GM12874 (cell line): ENCODE measurements at regions not wholly inside any gene's neighbourhood (a gene's known extent, or its start where the extent isn't known, plus 50 kb on each side); places are given as distances from the start of the nearest gene placed in this dataset.

ENCODE experiments used
- TF ChIP-seq, protein P1 (sequence below): IDR thresholded peaks from 2 replicates; pipeline ENCODE4 v1.5.1; 2011; ENCODE audit warnings: low read depth, mild to moderate bottlenecking, control low read depth, low read length, moderate library complexity; ENCODE audit not compliant: insufficient read depth

GRCh38 chr10:4059471-4060138 lies 274.6 kb upstream of the KLF6 start:
- TF ChIP-seq, protein P1, sequence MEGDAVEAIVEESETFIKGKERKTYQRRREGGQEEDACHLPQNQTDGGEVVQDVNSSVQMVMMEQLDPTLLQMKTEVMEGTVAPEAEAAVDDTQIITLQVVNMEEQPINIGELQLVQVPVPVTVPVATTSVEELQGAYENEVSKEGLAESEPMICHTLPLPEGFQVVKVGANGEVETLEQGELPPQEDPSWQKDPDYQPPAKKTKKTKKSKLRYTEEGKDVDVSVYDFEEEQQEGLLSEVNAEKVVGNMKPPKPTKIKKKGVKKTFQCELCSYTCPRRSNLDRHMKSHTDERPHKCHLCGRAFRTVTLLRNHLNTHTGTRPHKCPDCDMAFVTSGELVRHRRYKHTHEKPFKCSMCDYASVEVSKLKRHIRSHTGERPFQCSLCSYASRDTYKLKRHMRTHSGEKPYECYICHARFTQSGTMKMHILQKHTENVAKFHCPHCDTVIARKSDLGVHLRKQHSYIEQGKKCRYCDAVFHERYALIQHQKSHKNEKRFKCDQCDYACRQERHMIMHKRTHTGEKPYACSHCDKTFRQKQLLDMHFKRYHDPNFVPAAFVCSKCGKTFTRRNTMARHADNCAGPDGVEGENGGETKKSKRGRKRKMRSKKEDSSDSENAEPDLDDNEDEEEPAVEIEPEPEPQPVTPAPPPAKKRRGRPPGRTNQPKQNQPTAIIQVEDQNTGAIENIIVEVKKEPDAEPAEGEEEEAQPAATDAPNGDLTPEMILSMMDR: no peak

GRCh38 chr10:4058514-4059029 lies 273.6 kb upstream of the KLF6 start:
- TF ChIP-seq, protein P1: no peak

DNA sequence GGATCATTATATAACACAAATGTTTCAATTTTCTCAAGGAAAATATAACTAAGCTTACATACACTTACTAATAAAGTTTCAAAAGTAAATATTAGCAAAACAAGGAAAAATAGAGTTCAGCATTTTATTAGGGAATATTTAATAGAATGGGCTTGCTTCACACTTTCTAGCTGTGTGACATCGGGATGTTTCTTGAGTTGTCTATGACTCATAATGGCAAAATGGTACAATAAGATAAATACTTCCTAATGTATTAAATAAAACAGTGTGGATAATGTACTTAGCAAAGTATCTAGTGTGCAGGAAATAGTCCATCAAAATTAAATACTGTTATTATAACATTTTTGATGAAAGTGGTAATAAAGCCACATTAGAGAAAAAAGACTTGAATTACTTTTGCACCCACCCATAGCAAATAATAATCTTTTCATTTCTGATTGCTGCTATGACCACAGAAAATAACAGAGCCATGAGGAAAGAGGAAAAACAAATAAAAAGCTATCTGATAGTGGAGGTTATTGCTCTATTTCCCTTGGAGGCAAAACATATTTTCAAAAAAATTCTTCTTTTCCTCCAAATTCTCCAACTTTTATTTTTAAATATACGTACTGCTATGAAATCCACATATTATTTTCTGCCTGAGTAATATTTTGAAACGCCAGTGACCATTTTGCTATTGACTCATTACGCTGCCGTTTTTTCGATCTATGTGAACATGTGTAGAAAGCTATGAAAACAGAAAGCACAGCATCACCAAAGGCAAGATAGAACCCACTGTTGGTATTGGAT lies 272.9 kb upstream of the KLF6 start:
- TF ChIP-seq, protein P1: no peak

DNA sequence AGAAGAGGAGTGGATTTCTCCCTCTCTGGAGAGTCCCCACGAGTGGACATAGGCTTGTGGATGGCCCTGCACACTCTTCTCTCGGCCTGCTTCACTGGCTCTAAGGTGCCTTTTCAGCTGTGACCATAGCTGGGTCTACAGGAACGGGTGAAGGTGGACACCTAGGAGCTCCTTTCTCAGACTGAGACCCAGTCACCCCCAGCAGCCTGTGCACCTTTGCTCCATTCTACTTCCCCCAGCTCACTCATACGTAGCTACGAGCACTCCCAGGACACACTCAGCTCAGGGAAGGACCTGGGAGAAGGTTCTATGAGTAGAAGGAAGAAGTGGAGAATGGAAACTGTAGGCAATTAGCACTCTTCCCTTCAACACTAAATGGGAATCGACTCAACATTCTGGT lies 272.0 kb upstream of the KLF6 start:
- TF ChIP-seq, protein P1: no peak

- TF ChIP-seq, protein P1: no peak
These were observed 269.8 kb upstream of the KLF6 start for GRCh38 chr10:4054656-4055435.

GRCh38 chr10:4053940-4054339 lies 268.9 kb upstream of the KLF6 start:
- TF ChIP-seq, protein P1: no peak

GRCh38 chr10:4051641-4052151 lies 266.7 kb upstream of the KLF6 start:
- TF ChIP-seq, protein P1: no peak
